SK-N-SH treated with all-trans-retinoic acid at 6 μM for 48 hours (cell line): ENCODE measurements at regions not wholly inside any gene's neighbourhood (a gene's known extent, or its start where the extent isn't known, plus 50 kb on each side); places are given as distances from the start of the nearest gene placed in this dataset.

Source experiments
- ATAC-seq: fragments of 200-7000 bp; cut with Tn5 transposase; 3 replicates; pipeline ENCODE4 v1.9.1; 2020; ENCODE audit warnings: mild to moderate bottlenecking, moderate library complexity
- ARNTL ChIP-seq: fragments of 450-650 bp; formaldehyde crosslinking; IDR thresholded peaks from 2 replicates; pipeline ENCODE4 v1.5.0; 2020; ENCODE audit warnings: low read depth, mild to moderate bottlenecking, moderate library complexity, borderline replicate concordance
- BACH2 ChIP-seq: fragments of 250-450 bp; sonication (Bioruptor Pico); IDR thresholded peaks from 2 replicates; pipeline ENCODE4 v1.9.0; 2021; ENCODE audit warnings: mild to moderate bottlenecking, borderline replicate concordance
- CREB5 ChIP-seq: fragments of 250-450 bp; sonication (Bioruptor Pico); IDR thresholded peaks from 2 replicates; pipeline ENCODE4 v1.5.1; 2020; ENCODE audit warnings: low read depth, mild to moderate bottlenecking, moderate library complexity
- CSDC2 ChIP-seq: fragments of 250-450 bp; sonication (Bioruptor Pico); IDR thresholded peaks from 2 replicates; pipeline ENCODE4 v1.5.0; 2020; ENCODE audit warnings: mild to moderate bottlenecking, moderate library complexity
- CSRNP3 ChIP-seq: fragments of 250-450 bp; sonication (Bioruptor Pico); IDR thresholded peaks from 2 replicates; pipeline ENCODE4 v1.5.1; 2021; ENCODE audit warnings: mild to moderate bottlenecking, moderate library complexity
- ESRRG ChIP-seq: fragments of 250-450 bp; sonication (Bioruptor Pico); IDR thresholded peaks from 2 replicates; pipeline ENCODE4 v1.6.1; 2021; ENCODE audit warnings: mild to moderate bottlenecking
- ISL1 ChIP-seq: fragments of 250-450 bp; sonication (Bioruptor Pico); IDR thresholded peaks from 2 replicates; pipeline ENCODE4 v2.1.2; 2022; ENCODE audit warnings: mild to moderate bottlenecking, moderate library complexity
- PATZ1 ChIP-seq: fragments of 250-450 bp; sonication (Bioruptor Pico); IDR thresholded peaks from 2 replicates; pipeline ENCODE4 v1.8.0; 2020; ENCODE audit warnings: mild to moderate bottlenecking, moderate library complexity, borderline replicate concordance
- POU6F1 ChIP-seq: fragments of 250-450 bp; sonication (Bioruptor Pico); IDR thresholded peaks from 2 replicates; pipeline ENCODE4 v1.8.0; 2021; ENCODE audit warnings: low read depth, mild to moderate bottlenecking, moderate library complexity, borderline replicate concordance
- RARB ChIP-seq: fragments of 250-450 bp; sonication (Bioruptor Pico); IDR thresholded peaks from 2 replicates; pipeline ENCODE4 v1.8.0; 2021; ENCODE audit warnings: mild to moderate bottlenecking, moderate library complexity
- SNAI2 ChIP-seq: fragments of 250-450 bp; sonication (Bioruptor Pico); IDR thresholded peaks from 2 replicates; pipeline ENCODE4 v1.5.0; 2020; ENCODE audit warnings: mild to moderate bottlenecking, moderate library complexity
- TCF4 ChIP-seq: fragments of 250-450 bp; sonication (Bioruptor Pico); IDR thresholded peaks from 2 replicates; pipeline ENCODE4 v1.8.0; 2021; ENCODE audit warnings: mild to moderate bottlenecking, moderate library complexity, borderline replicate concordance
- TOX ChIP-seq: fragments of 250-450 bp; sonication (Bioruptor Pico); IDR thresholded peaks from 2 replicates; pipeline ENCODE4 v1.8.0; 2021; ENCODE audit warnings: mild to moderate bottlenecking, moderate library complexity, borderline replicate concordance
- TSHZ2 ChIP-seq: fragments of 250-450 bp; sonication (Bioruptor Pico); IDR thresholded peaks from 2 replicates; pipeline ENCODE4 v1.5.0; 2020; ENCODE audit warnings: mild to moderate bottlenecking, moderate library complexity
- ZC3H10 ChIP-seq: fragments of 250-450 bp; sonication (Bioruptor Pico); IDR thresholded peaks from 2 replicates; pipeline ENCODE4 v1.5.1; 2021; ENCODE audit warnings: mild to moderate bottlenecking, moderate library complexity
- ZFP3 ChIP-seq: fragments of 250-450 bp; sonication (Bioruptor Pico); IDR thresholded peaks from 2 replicates; pipeline ENCODE4 v1.5.0; 2020; ENCODE audit warnings: mild to moderate bottlenecking, moderate library complexity
- ZFP30 ChIP-seq: fragments of 450-650 bp; formaldehyde crosslinking; IDR thresholded peaks from 2 replicates; pipeline ENCODE4 v1.5.0; 2022; ENCODE audit warnings: mild to moderate bottlenecking, moderate library complexity
- ZNF565 ChIP-seq: fragments of 450-650 bp; formaldehyde crosslinking; conservative IDR thresholded peaks from 2 replicates; pipeline ENCODE4 v1.5.0; 2020; ENCODE audit warnings: low read depth, mild to moderate bottlenecking, moderate library complexity
- ZNF70 ChIP-seq: fragments of 450-650 bp; formaldehyde crosslinking; IDR thresholded peaks from 2 replicates; pipeline ENCODE4 v1.5.0; 2020; ENCODE audit warnings: mild to moderate bottlenecking, moderate library complexity
- ZNF8 ChIP-seq: fragments of 450-650 bp; formaldehyde crosslinking; IDR thresholded peaks from 2 replicates; pipeline ENCODE4 v1.5.0; 2020; ENCODE audit warnings: mild to moderate bottlenecking, moderate library complexity

- no peak for ATAC-seq
- TF ChIP-seq POU6F1 (CRISPR knock-in tag): no peak
- no peak for TF ChIP-seq RARB (CRISPR knock-in tag)
- no peak for TF ChIP-seq TCF4 (CRISPR knock-in tag)
- no peak for TF ChIP-seq ZNF8 (CRISPR knock-in tag)
- no peak for TF ChIP-seq ZFP3 (CRISPR knock-in tag)
- no peak for TF ChIP-seq ESRRG (CRISPR knock-in tag)
- no peak for TF ChIP-seq CREB5 (CRISPR knock-in tag)
- TF ChIP-seq SNAI2 (CRISPR knock-in tag): no peak
- no peak for TF ChIP-seq BACH2 (CRISPR knock-in tag)
- no peak for TF ChIP-seq ZFP30 (CRISPR knock-in tag)
- TF ChIP-seq PATZ1: no peak
Measured at GRCh38 chr10:2083591-2083990, 346.3 kb upstream of the ADARB2 start.

GRCh38 chr10:2081501-2081900 is 344.2 kb upstream of the ADARB2 start:
- no peak for ATAC-seq
- TF ChIP-seq ESRRG (CRISPR knock-in tag) (no peak), CSRNP3 (no peak), ZNF70 (CRISPR knock-in tag) (no peak), CSDC2 (CRISPR knock-in tag) (no peak), TOX (CRISPR knock-in tag) (no peak), ARNTL (CRISPR knock-in tag) (no peak), TSHZ2 (no peak), ZNF8 (CRISPR knock-in tag) (no peak), BACH2 (CRISPR knock-in tag) (no peak), SNAI2 (CRISPR knock-in tag) (no peak), TCF4 (CRISPR knock-in tag) (no peak), ISL1 (CRISPR knock-in tag) (no peak), ZFP30 (CRISPR knock-in tag) (no peak), ZC3H10 (CRISPR knock-in tag) (no peak), PATZ1 (no peak), ZNF565 (CRISPR knock-in tag) (no peak), POU6F1 (CRISPR knock-in tag) (no peak)
